GM23248 (cell line): ENCODE measurements at regions not wholly inside any gene's neighbourhood (a gene's known extent, or its start where the extent isn't known, plus 50 kb on each side); places are given as distances from the start of the nearest gene placed in this dataset.
A peak's percentile ranks its signal among the peaks of the same experiment; 100 is the strongest.

Source experiments
- DNase-seq: peaks from one replicate; pipeline ENCODE4 v3.0.0-alpha.2; 2015
- H2AFZ ChIP-seq: fragments of 200-600 bp; sonication (generic); 2 replicates; pipeline ENCODE4 v1.6.1; 2016; ENCODE audit warnings: antibody characterized with exemption
- H3F3A ChIP-seq: fragments of 200-600 bp; sonication (generic); 2 replicates; pipeline ENCODE4 v1.6.1; 2016; ENCODE audit warnings: mild to moderate bottlenecking, antibody characterized with exemption, mixed run types; ENCODE audit not compliant: insufficient read depth
- H3K27ac ChIP-seq: fragments of 200-600 bp; sonication (generic); 2 replicates; pipeline ENCODE4 v1.5.1; 2016; ENCODE audit warnings: mild to moderate bottlenecking
- H3K27me3 ChIP-seq: fragments of 200-600 bp; sonication (generic); replicated peaks from 2 replicates; pipeline ENCODE4 v1.6.1; 2016; ENCODE audit warnings: mild to moderate bottlenecking; ENCODE audit not compliant: insufficient read depth
- H3K36me3 ChIP-seq: fragments of 200-600 bp; sonication (generic); 2 replicates; pipeline ENCODE4 v1.6.1; 2016; ENCODE audit warnings: low read depth, mild to moderate bottlenecking
- H3K4me1 ChIP-seq: fragments of 200-600 bp; sonication (generic); 2 replicates; pipeline ENCODE4 v1.6.1; 2016; ENCODE audit warnings: mild to moderate bottlenecking; ENCODE audit not compliant: insufficient read depth
- H3K4me2 ChIP-seq: fragments of 200-600 bp; sonication (generic); one replicate; pipeline ENCODE4 v1.6.1; 2016; ENCODE audit warnings: mild to moderate bottlenecking; ENCODE audit not compliant: unreplicated experiment
- H3K4me3 ChIP-seq: fragments of 200-600 bp; sonication (generic); 2 replicates; pipeline ENCODE4 v1.5.1; 2016; ENCODE audit warnings: mild to moderate bottlenecking
- H3K79me2 ChIP-seq: fragments of 200-600 bp; sonication (generic); 2 replicates; pipeline ENCODE4 v1.6.1; 2016; ENCODE audit warnings: mild to moderate bottlenecking; ENCODE audit not compliant: insufficient read depth
- H3K9ac ChIP-seq: fragments of 200-600 bp; sonication (generic); 2 replicates; pipeline ENCODE4 v1.6.1; 2016; ENCODE audit warnings: mild to moderate bottlenecking
- H3K9me2 ChIP-seq: fragments of 200-600 bp; sonication (generic); 2 replicates; pipeline ENCODE4 v1.6.1; 2016; ENCODE audit warnings: mixed run types, mild to moderate bottlenecking, moderate library complexity; ENCODE audit not compliant: insufficient read depth
- H3K9me3 ChIP-seq: fragments of 200-600 bp; sonication (generic); one replicate; pipeline ENCODE4 v1.6.1; 2017; ENCODE audit warnings: low read depth
- H4K20me1 ChIP-seq: fragments of 200-600 bp; sonication (generic); 2 replicates; pipeline ENCODE4 v1.6.0; 2016; ENCODE audit not compliant: insufficient read depth
- EZH2 ChIP-seq: fragments of 200-600 bp; sonication (generic); IDR thresholded peaks from 2 replicates; pipeline ENCODE4 v1.6.1; 2018; ENCODE audit warnings: antibody characterized with exemption, mild to moderate bottlenecking; ENCODE audit not compliant: insufficient read depth, poor library complexity, severe bottlenecking
- EZH2phosphoT487 ChIP-seq: fragments of 200-600 bp; sonication (generic); IDR thresholded peaks from 2 replicates; pipeline ENCODE4 v1.6.1; 2018; ENCODE audit warnings: antibody characterized with exemption, moderate library complexity, mild to moderate bottlenecking, low read depth; ENCODE audit not compliant: insufficient read depth
- WGBS, 2 experiments: methylation state at CpG; one replicate each; pipeline ENCODE4 v1.1.6; 2015 to 2017; ENCODE audit warnings: low lambda C conversion rate in 2 of 2, low coverage in 1 of 2; ENCODE audit errors: missing lambda C conversion rate in 2 of 2; 5-methylcytosine and 5-hydroxymethylcytosine counted together
- in situ Hi-C: fragments of 300-500 bp; cut with MboI; formaldehyde crosslinking; loops from 2 replicates; pipeline ENCODE4 v1.15.0; 2020

DNA sequence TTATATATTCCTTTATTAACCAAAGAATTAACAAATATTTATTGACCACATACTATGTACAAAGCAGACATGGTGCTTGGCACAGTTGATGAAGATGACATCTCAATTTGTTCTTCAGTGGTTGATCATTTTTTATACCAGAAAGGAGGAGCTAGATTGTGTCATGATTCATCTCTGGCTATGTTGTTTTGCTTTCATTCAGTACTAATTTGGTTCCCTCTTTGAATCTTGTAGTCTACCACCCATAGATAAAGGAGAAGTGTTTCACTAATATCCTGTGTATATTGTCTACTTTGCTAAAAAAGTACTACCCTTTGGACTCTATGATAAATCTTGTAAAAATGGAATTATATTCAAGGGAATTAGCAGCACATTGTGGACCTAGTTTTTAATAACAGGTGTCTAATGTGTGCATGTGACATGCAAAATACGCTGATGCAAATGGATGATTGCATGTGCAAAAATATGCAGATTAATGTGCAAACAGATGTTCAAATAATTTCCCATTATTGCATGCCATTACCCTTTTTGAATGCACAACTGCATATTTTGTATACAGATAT lies 313.2 kb upstream of the ZEB2 start:
- DNase-seq, result no peak
- no peaks in the 10 kb centered on the region for H3K36me3 ChIP-seq
- 97% methylated on average over 1 of the region's 1 CpG for WGBS, 2 experiments
- H4K20me1 ChIP-seq, result no peaks in the 10 kb centered on the region
- peaks cover 43% of the 10 kb centered on the region for H3K4me1 ChIP-seq
- TF ChIP-seq EZH2phosphoT487 (no peak), EZH2 (no peak)
- H3K4me3 ChIP-seq, result no peak overlapping the region
- in situ Hi-C loops, result no loop called here
- H3K9ac ChIP-seq, result no peak overlapping the region
- no peak overlapping the region for H3K27ac ChIP-seq
- H3K79me2 ChIP-seq, result no peaks in the 10 kb centered on the region
- H3K9me2 ChIP-seq, result no peaks in the 10 kb centered on the region
- H3K27me3 ChIP-seq, result no peaks in the 10 kb centered on the region
- peaks cover 34% of the 10 kb centered on the region for H3F3A ChIP-seq
- H3K4me2 ChIP-seq, result no peak overlapping the region
- no peak overlapping the region for H2AFZ ChIP-seq
- H3K9me3 ChIP-seq, result no peaks in the 10 kb centered on the region

DNA sequence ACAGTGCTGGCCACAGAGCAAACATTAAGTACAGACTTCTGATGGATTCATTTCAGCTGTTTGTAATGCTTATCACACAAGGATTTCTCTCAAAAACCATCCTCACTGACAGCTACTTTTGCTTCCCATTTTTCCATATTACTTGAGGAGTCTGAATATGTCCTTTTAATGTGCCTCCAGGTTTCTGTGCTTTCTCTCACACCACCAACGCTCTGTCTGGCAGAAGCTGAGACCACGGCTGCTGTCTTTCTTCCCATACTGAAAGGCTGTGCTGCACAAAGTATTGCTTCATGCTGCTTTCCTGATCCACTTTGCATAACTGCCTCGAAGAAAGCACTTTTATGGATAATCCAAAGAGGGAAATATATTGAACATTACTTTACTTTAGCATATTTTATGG lies 312.1 kb upstream of the ZEB2 start:
- 56 to 58% methylated on average over 3 of the region's 3 CpGs for WGBS, 2 experiments
- DNase-seq, result no peak
- TF ChIP-seq EZH2phosphoT487 (no peak), EZH2 (no peak)
- Histone ChIP-seq H3K27me3 (no peaks in the 10 kb centered on the region), H3F3A (peaks cover 28% of the 10 kb centered on the region), H2AFZ (no peak overlapping the region), H3K4me2 (no peak overlapping the region), H3K4me3 (no peak overlapping the region), H3K9ac (no peak overlapping the region), H3K9me2 (no peaks in the 10 kb centered on the region), H3K36me3 (no peaks in the 10 kb centered on the region), H3K79me2 (no peaks in the 10 kb centered on the region), H3K4me1 (peaks cover 36% of the 10 kb centered on the region), H3K27ac (no peak overlapping the region), H3K9me3 (no peaks in the 10 kb centered on the region), H4K20me1 (no peaks in the 10 kb centered on the region)
- in situ Hi-C loops, result no loop called here

DNA sequence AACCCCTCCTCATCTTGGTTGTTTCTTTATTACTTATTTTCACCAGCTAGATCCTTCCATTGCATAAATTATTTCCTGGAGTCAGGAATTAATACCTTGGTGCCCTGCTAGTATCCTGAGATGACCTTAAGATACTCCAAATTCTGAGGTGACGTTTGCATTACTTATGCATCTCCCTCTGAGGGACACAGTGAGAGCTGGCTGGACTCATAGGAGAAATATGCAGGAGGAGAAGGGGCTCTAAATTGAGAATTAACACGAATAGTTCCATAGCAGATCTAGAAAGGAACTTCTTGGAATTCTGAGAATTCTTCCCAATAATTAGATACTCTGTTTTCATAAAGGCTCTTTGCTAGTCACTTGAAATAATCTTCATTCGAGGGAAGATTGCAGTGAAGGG lies 310.6 kb upstream of the ZEB2 start:
- H2AFZ ChIP-seq, result peak overlapping the region; percentile 25; the same call in 1 of the 2 replicates
- 52 to 55% methylated on average over 3 of the region's 3 CpGs for WGBS, 2 experiments
- no peak overlapping the region for H3K4me2 ChIP-seq

DNA sequence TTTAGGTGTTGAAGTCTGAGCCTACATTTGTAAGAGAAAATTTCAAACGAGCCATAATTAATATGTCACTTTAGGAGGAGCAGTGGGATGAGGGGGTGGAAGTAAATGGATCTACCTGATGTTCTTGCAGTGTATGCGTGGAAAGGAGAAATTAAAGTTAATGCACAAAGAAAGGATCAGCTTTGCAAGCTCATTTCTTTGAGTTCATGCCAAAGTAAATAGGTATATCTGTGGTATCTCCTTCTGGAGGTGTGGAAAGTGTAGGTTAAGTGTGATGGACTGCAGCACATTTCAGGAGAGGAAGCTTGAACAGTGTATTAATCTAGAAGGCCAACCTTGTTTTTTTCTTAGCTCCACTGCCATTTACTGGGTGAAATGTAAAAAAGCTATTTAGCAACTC lies 307.5 kb upstream of the ZEB2 start:
- Histone ChIP-seq H3K4me1 (0 out of 2 replicates have a peak, but pooled peaks cover 6% of the 10 kb centered on the region), H3K27ac (no peak overlapping the region), H4K20me1 (no peaks in the 10 kb centered on the region), H3K9me3 (no peaks in the 10 kb centered on the region), H3F3A (no peaks in the 10 kb centered on the region), H3K79me2 (no peaks in the 10 kb centered on the region), H3K36me3 (no peaks in the 10 kb centered on the region), H3K9ac (no peak overlapping the region), H3K9me2 (no peaks in the 10 kb centered on the region), H3K4me3 (no peak overlapping the region), H3K4me2 (no peak overlapping the region), H2AFZ (no peak overlapping the region), H3K27me3 (no peaks in the 10 kb centered on the region)
- in situ Hi-C loops, result no loop called here
- WGBS, 2 experiments, result 69 to 72% methylated on average over 2 of the region's 2 CpGs
- DNase-seq, result no peak
- TF ChIP-seq EZH2phosphoT487 (no peak), EZH2 (no peak)

More for the DNA sequence above, 310.6 kb upstream of the ZEB2 start:
- H3K9me3 ChIP-seq, result no peaks in the 10 kb centered on the region
- no peak overlapping the region for H3K9ac ChIP-seq
- no peaks in the 10 kb centered on the region for H4K20me1 ChIP-seq
- no peaks in the 10 kb centered on the region for H3K36me3 ChIP-seq
- H3K79me2 ChIP-seq, result no peaks in the 10 kb centered on the region
- no peaks in the 10 kb centered on the region for H3K27me3 ChIP-seq
- peaks cover 14% of the 10 kb centered on the region for H3F3A ChIP-seq
- no peak overlapping the region for H3K4me3 ChIP-seq
- DNase-seq, result peak; percentile 32
- H3K27ac ChIP-seq, result no peak overlapping the region
- no peaks in the 10 kb centered on the region for H3K9me2 ChIP-seq
- in situ Hi-C loops, result no loop called here
- TF ChIP-seq EZH2, result no peak
- TF ChIP-seq EZH2phosphoT487, result no peak
- peaks cover 21% of the 10 kb centered on the region for H3K4me1 ChIP-seq

DNA sequence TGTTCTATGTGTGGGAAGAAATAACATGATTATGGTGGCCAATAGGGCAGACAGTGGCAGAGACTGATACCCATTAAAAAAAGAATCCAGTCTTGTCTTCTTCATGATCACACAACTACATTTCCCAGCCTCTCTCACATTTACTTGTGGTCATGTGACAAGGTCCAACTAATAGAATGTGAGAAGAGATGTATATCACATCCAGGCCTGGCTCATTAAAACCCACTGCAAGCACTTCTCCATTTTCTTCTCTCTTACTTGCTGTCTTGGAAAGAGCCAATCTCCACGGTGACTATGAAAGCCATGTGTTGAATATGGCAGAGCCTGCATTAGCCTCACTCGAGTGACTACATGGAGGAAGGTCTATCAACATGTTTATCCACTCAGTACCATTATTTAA lies 306.2 kb upstream of the ZEB2 start:
- Histone ChIP-seq H4K20me1 (no peaks in the 10 kb centered on the region), H3K27ac (no peak overlapping the region), H3F3A (no peaks in the 10 kb centered on the region), H3K9me3 (no peaks in the 10 kb centered on the region), H3K36me3 (no peaks in the 10 kb centered on the region), H3K4me1 (0 out of 2 replicates have a peak, but pooled peaks cover 6% of the 10 kb centered on the region), H3K27me3 (no peaks in the 10 kb centered on the region), H3K9me2 (no peaks in the 10 kb centered on the region), H3K4me3 (no peak overlapping the region), H3K4me2 (no peak overlapping the region), H2AFZ (no peak overlapping the region), H3K9ac (no peak overlapping the region), H3K79me2 (no peaks in the 10 kb centered on the region)
- WGBS, 2 experiments, result 48 to 50% methylated on average over 2 of the region's 2 CpGs
- TF ChIP-seq EZH2phosphoT487 (no peak), EZH2 (no peak)
- in situ Hi-C loops, result no loop called here
- no peak for DNase-seq
